ENCODE measurements at regions not wholly inside any gene's neighbourhood (a gene's known extent, or its start where the extent isn't known, plus 50 kb on each side); places are given as distances from the start of the nearest gene placed in this dataset.
"Not testable (repeated sequence)": the region's sequence is repeated elsewhere in the genome, so short reads cannot be mapped to it uniquely, and the experiment has no call there.

- in situ Hi-C loops (cut with HindIII; ENCODE audit: low sequenced_read_pairs), result no loop called here
Measured at GRCh38 chr3:83251490-83251889, 1490.0 kb upstream of the GBE1 start.

GRCh38 chr3:83250613-83251012 is 1489.2 kb upstream of the GBE1 start:
- in situ Hi-C loops (cut with HindIII; ENCODE audit: low sequenced_read_pairs), result no loop called here

- in situ Hi-C loops (cut with HindIII; ENCODE audit: low sequenced_read_pairs), result no loop called here
Measured at GRCh38 chr3:83248454-83248853, 1487.0 kb upstream of the GBE1 start.

- in situ Hi-C loops (cut with HindIII; ENCODE audit: low sequenced_read_pairs), result no loop called here
Measured at GRCh38 chr3:83235180-83235814, 1473.9 kb upstream of the GBE1 start.

- in situ Hi-C loops (cut with HindIII; ENCODE audit: low sequenced_read_pairs), result no loop called here
Measured at GRCh38 chr3:83233715-83234114, 1472.3 kb upstream of the GBE1 start.

GRCh38 chr3:83230841-83231240 is 1469.4 kb upstream of the GBE1 start:
- in situ Hi-C loops (cut with HindIII; ENCODE audit: low sequenced_read_pairs), result no loop called here

- in situ Hi-C loops (cut with HindIII; ENCODE audit: low sequenced_read_pairs), result no loop called here
Measured at GRCh38 chr3:83230376-83230775, 1468.9 kb upstream of the GBE1 start.

- in situ Hi-C loops (cut with HindIII; ENCODE audit: low sequenced_read_pairs), result no loop called here
Measured at GRCh38 chr3:83226751-83227150, 1465.3 kb upstream of the GBE1 start.

- in situ Hi-C loops (cut with HindIII; ENCODE audit: low sequenced_read_pairs), result no loop called here
Measured at GRCh38 chr3:83224101-83224868, 1462.8 kb upstream of the GBE1 start.

GRCh38 chr3:83218383-83219200 is 1457.1 kb upstream of the GBE1 start:
- in situ Hi-C loops (cut with HindIII; ENCODE audit: low sequenced_read_pairs), result no loop called here

- in situ Hi-C loops (cut with HindIII; ENCODE audit: low sequenced_read_pairs), result not testable (repeated sequence)
Measured at GRCh38 chr3:83217595-83218118, 1456.2 kb upstream of the GBE1 start.

GRCh38 chr3:83216919-83217594 is 1455.6 kb upstream of the GBE1 start:
- in situ Hi-C loops (cut with HindIII; ENCODE audit: low sequenced_read_pairs), result no loop called here

GRCh38 chr3:83195243-83195642 is 1433.8 kb upstream of the GBE1 start:
- in situ Hi-C loops (cut with HindIII; ENCODE audit: low sequenced_read_pairs), result no loop called here

GRCh38 chr3:83193526-83193925 is 1432.1 kb upstream of the GBE1 start:
- in situ Hi-C loops (cut with HindIII; ENCODE audit: low sequenced_read_pairs), result no loop called here

- in situ Hi-C loops (cut with HindIII; ENCODE audit: low sequenced_read_pairs), result no loop called here
Measured at GRCh38 chr3:83189634-83190033, 1428.2 kb upstream of the GBE1 start.

- in situ Hi-C loops (cut with HindIII; ENCODE audit: low sequenced_read_pairs), result no loop called here
Measured at GRCh38 chr3:83169473-83169872, 1408.0 kb upstream of the GBE1 start.

GRCh38 chr3:83150896-83151295 is 1389.5 kb upstream of the GBE1 start:
- in situ Hi-C loops (cut with HindIII; ENCODE audit: low sequenced_read_pairs), result no loop called here

GRCh38 chr3:83140983-83141382 is 1379.5 kb upstream of the GBE1 start:
- in situ Hi-C loops (cut with HindIII; ENCODE audit: low sequenced_read_pairs), result no loop called here

- in situ Hi-C loops (cut with HindIII; ENCODE audit: low sequenced_read_pairs), result no loop called here
Measured at GRCh38 chr3:83131236-83131635, 1369.8 kb upstream of the GBE1 start.

- in situ Hi-C loops (cut with HindIII; ENCODE audit: low sequenced_read_pairs), result no loop called here
Measured at GRCh38 chr3:83122774-83123350, 1361.4 kb upstream of the GBE1 start.

GRCh38 chr3:83093222-83093572 is 1331.8 kb upstream of the GBE1 start:
- in situ Hi-C loops (cut with HindIII; ENCODE audit: low sequenced_read_pairs), result no loop called here
